IMR-90 (cell line): ENCODE measurements at regions not wholly inside any gene's neighbourhood (a gene's known extent, or its start where the extent isn't known, plus 50 kb on each side); places are given as distances from the start of the nearest gene placed in this dataset.

Experiments used
- ATAC-seq: fragments of 200-7000 bp; cut with Tn5 transposase; 2 replicates; pipeline ENCODE4 v1.9.1; 2020; ENCODE audit warnings: low read depth, mild to moderate bottlenecking, moderate library complexity
- BruUV-seq: library from RNA; stranded (reverse); fragments of 400-500 nt; replicated peaks from 2 replicates; lab custom pipeline; 2021; lab: Mats Ljungman, UMichigan
- CTCF ChIA-PET: fragments of 300-600 bp; formaldehyde crosslinking; extraction: SDS; loops from one replicate; lab custom pipeline; 2021; ENCODE audit warnings: antibody characterized with exemption; lab: Yijun Ruan, JAX
- POLR2A ChIA-PET: fragments of 300-600 bp; sonication (Branson Sonifier 250); formaldehyde crosslinking; loops from one replicate; lab custom pipeline; 2022; ENCODE audit warnings: antibody characterized with exemption; ENCODE audit not compliant: unreplicated experiment; lab: Charles Lee
- DNase-seq: peaks from one replicate; pipeline ENCODE4 v3.0.0; 2013
- H2AFZ ChIP-seq: replicated peaks from 2 replicates; pipeline ENCODE3; 2013; ENCODE audit warnings: low read length, mild to moderate bottlenecking; ENCODE audit not compliant: poor library complexity
- H2AK5ac ChIP-seq: 2 replicates; pipeline ENCODE4 v1.6.1; 2013; ENCODE audit warnings: low read depth, low read length, inconsistent platforms
- H2AK9ac ChIP-seq: replicated peaks from 2 replicates; pipeline ENCODE3; 2013; ENCODE audit warnings: mild to moderate bottlenecking, low read depth, low read length, moderate library complexity; ENCODE audit not compliant: poor library complexity
- H2BK120ac ChIP-seq: 2 replicates; pipeline ENCODE4 v1.6.1; 2013; ENCODE audit warnings: low read depth, low read length, inconsistent platforms
- H2BK15ac ChIP-seq: 3 replicates; pipeline ENCODE4 v1.6.1; 2013; ENCODE audit warnings: low read depth, low read length, inconsistent platforms
- H2BK20ac ChIP-seq: 2 replicates; pipeline ENCODE4 v1.6.1; 2013; ENCODE audit warnings: low read depth, mild to moderate bottlenecking, inconsistent platforms, low read length, moderate library complexity
- H2BK5ac ChIP-seq: 2 replicates; pipeline ENCODE4 v1.6.1; 2013; ENCODE audit warnings: mild to moderate bottlenecking, low read depth, low read length, inconsistent platforms; ENCODE audit not compliant: poor library complexity, severe bottlenecking
- H3K14ac ChIP-seq: replicated peaks from 2 replicates; pipeline ENCODE4 v1.6.1; 2013; ENCODE audit warnings: low read depth, low read length, inconsistent platforms
- H3K18ac ChIP-seq: 2 replicates; pipeline ENCODE4 v1.6.1; 2013; ENCODE audit warnings: low read depth, low read length, control low read depth
- H3K23ac ChIP-seq: 2 replicates; pipeline ENCODE4 v1.6.1; 2013; ENCODE audit warnings: low read depth, low read length, inconsistent platforms
- H3K27ac ChIP-seq: 2 replicates; pipeline ENCODE4 v1.5.1; 2013; ENCODE audit warnings: mild to moderate bottlenecking, control low read depth, low read length; ENCODE audit not compliant: insufficient read depth
- H3K27me3 ChIP-seq: 2 replicates; pipeline ENCODE4 v1.6.1; 2013; ENCODE audit warnings: low read length; ENCODE audit not compliant: control insufficient read depth, insufficient read depth
- H3K36me3 ChIP-seq: 2 replicates; pipeline ENCODE4 v1.6.1; 2013; ENCODE audit warnings: low read length, mixed read lengths; ENCODE audit not compliant: control insufficient read depth, insufficient read depth
- H3K4ac ChIP-seq: 2 replicates; pipeline ENCODE4 v1.6.1; 2013; ENCODE audit warnings: low read depth, low read length, inconsistent platforms
- H3K4me1 ChIP-seq: 2 replicates; pipeline ENCODE4 v1.6.1; 2013; ENCODE audit warnings: low read length, mixed read lengths; ENCODE audit not compliant: control insufficient read depth, insufficient read depth
- H3K4me2 ChIP-seq: 2 replicates; pipeline ENCODE4 v1.6.1; 2013; ENCODE audit warnings: low read depth, mild to moderate bottlenecking, control low read depth, low read length, moderate library complexity
- H3K4me3 ChIP-seq: 2 replicates; pipeline ENCODE4 v1.5.1; 2013; ENCODE audit warnings: low read depth, mild to moderate bottlenecking, control low read depth, low read length, moderate library complexity; ENCODE audit not compliant: insufficient read depth
- H3K56ac ChIP-seq: 2 replicates; pipeline ENCODE4 v1.6.1; 2013; ENCODE audit warnings: low read length, inconsistent platforms; ENCODE audit not compliant: insufficient read depth; ENCODE audit errors: extremely low read depth
- H3K79me1 ChIP-seq, 2 experiments: 2 replicates each; pipeline ENCODE4 v1.6.1; 2013; ENCODE audit warnings: low read length in 2 of 2, inconsistent platforms in 1 of 2, low read depth in 1 of 2
- H3K9ac ChIP-seq: 2 replicates; pipeline ENCODE4 v1.6.1; 2013; ENCODE audit warnings: low read depth, low read length, control low read depth
- H3K9me1 ChIP-seq: 2 replicates; pipeline ENCODE4 v1.6.1; 2013; ENCODE audit warnings: low read length, inconsistent platforms; ENCODE audit not compliant: insufficient read depth
- H3K9me3 ChIP-seq: 2 replicates; pipeline ENCODE4 v1.6.1; 2013; ENCODE audit warnings: low read length; ENCODE audit not compliant: control insufficient read depth, insufficient read depth
- H4K20me1 ChIP-seq: 2 replicates; pipeline ENCODE4 v1.6.1; 2013; ENCODE audit warnings: low read length, inconsistent platforms; ENCODE audit not compliant: insufficient read depth
- H4K5ac ChIP-seq: 2 replicates; pipeline ENCODE4 v1.6.1; 2013; ENCODE audit warnings: mild to moderate bottlenecking, low read depth, low read length, control low read depth
- H4K8ac ChIP-seq, 2 experiments: 2 replicates each; pipeline ENCODE4 v1.6.1; 2013; ENCODE audit warnings: low read depth in 2 of 2, low read length in 2 of 2, control low read depth in 1 of 2, inconsistent platforms in 1 of 2
- H4K91ac ChIP-seq: 2 replicates; pipeline ENCODE4 v1.6.1; 2013; ENCODE audit warnings: low read depth, low read length, inconsistent platforms; ENCODE audit not compliant: insufficient read depth
- BHLHE40 ChIP-seq: fragments of 150-350 bp; IDR thresholded peaks from 2 replicates; pipeline ENCODE4 v1.6.1; 2016; ENCODE audit warnings: mild to moderate bottlenecking, low read depth, low read length
- CEBPB ChIP-seq: IDR thresholded peaks from 2 replicates; pipeline ENCODE4 v1.6.1; 2012; ENCODE audit warnings: low read depth, low read length, improper control_type of control experiment
- MAFK ChIP-seq: IDR thresholded peaks from 2 replicates; pipeline ENCODE4 v1.6.1; 2012; ENCODE audit warnings: low read depth, low read length, improper control_type of control experiment
- MAZ ChIP-seq: IDR thresholded peaks from 2 replicates; pipeline ENCODE4 v1.6.1; 2012; ENCODE audit warnings: low read depth, mild to moderate bottlenecking, low read length, improper control_type of control experiment, moderate library complexity, borderline replicate concordance
- MXI1 ChIP-seq: IDR thresholded peaks from 2 replicates; pipeline ENCODE4 v1.6.1; 2012; ENCODE audit warnings: low read depth, mild to moderate bottlenecking, low read length, moderate library complexity, borderline replicate concordance
- RFX5 ChIP-seq: IDR thresholded peaks from 2 replicates; pipeline ENCODE4 v1.8.0; 2012; ENCODE audit warnings: low read depth, mild to moderate bottlenecking, low read length, moderate library complexity
- WGBS, 2 experiments: methylation state at CpG; one replicate each; pipeline versions ENCODE4 v1.1.5 to v1.1.7; 2013; ENCODE audit warnings: missing lambda C conversion rate in 2 of 2; ENCODE audit not compliant: insufficient read length in 1 of 2; ENCODE audit errors: extremely low coverage in 2 of 2; 5-methylcytosine and 5-hydroxymethylcytosine counted together
- dilution Hi-C: fragments of 300-500 bp; cut with HindIII; formaldehyde crosslinking; loops from one replicate; pipeline ENCODE4 v1.14.3; 2018; ENCODE audit warnings: low sequenced_read_pairs; ENCODE audit not compliant: unreplicated experiment
- in situ Hi-C: fragments of 300-500 bp; cut with MboI; formaldehyde crosslinking; loops from 3 replicates; pipeline ENCODE4 v1.14.3; 2019; ENCODE audit warnings: low sequenced_read_pairs, inconsistent platforms, mixed read lengths
- intact Hi-C: fragments of 100-400 bp; cut with micrococcal nuclease; formaldehyde crosslinking; loops from 2 replicates; pipeline ENCODE4 v1.10.0; 2022

GRCh38 chr2:100642425-100642824, 79.6 kb downstream of the PDCL3 start:
- H3K23ac ChIP-seq = no peak overlapping the region
- H4K91ac ChIP-seq = no peak overlapping the region
- BruUV-seq = no TSS peak
- H3K9ac ChIP-seq = no peak overlapping the region
- in situ Hi-C loops (no loop called here), dilution Hi-C loops (no loop called here), intact Hi-C loops (no loop called here)
- H4K8ac ChIP-seq = no peak overlapping the region
- peaks cover 3% of the 10 kb centered on the region; the same call in 1 of the 2 replicates for H3K9me3 ChIP-seq
- H4K5ac ChIP-seq = no peak overlapping the region
- ChIA-PET CTCF (no interaction called here), POLR2A (no interaction called here)
- ATAC-seq (no peak), DNase-seq (no peak)
- no peaks in the 10 kb centered on the region for H3K4me1 ChIP-seq
- no peak overlapping the region for H2BK15ac ChIP-seq
- no peak overlapping the region for H3K4me3 ChIP-seq
- H2AFZ ChIP-seq = no peak overlapping the region
- H3K9me1 ChIP-seq = no peaks in the 10 kb centered on the region
- H3K4ac ChIP-seq = no peak overlapping the region
- H2AK9ac ChIP-seq = no peak overlapping the region
- no peak overlapping the region for H3K14ac ChIP-seq
- no peak overlapping the region for H2BK120ac ChIP-seq
- TF ChIP-seq MXI1 (no peak), MAFK (no peak), MAZ (no peak), BHLHE40 (no peak), RFX5 (no peak), CEBPB (no peak)
- H3K79me1 ChIP-seq = no peaks in the 10 kb centered on the region
- WGBS, 2 experiments = 66% methylated on average over 4 of the region's 8 CpGs; no CpG with 5 or more reads in 1 of the 2 experiments
- no peak overlapping the region for H2BK5ac ChIP-seq
- H3K56ac ChIP-seq = no peak overlapping the region
- no peaks in the 10 kb centered on the region for H4K20me1 ChIP-seq
- H3K18ac ChIP-seq = no peak overlapping the region
- H3K4me2 ChIP-seq = no peak overlapping the region
- peaks cover 49% of the 10 kb centered on the region for H3K27me3 ChIP-seq
- no peaks in the 10 kb centered on the region for H3K36me3 ChIP-seq
- no peak overlapping the region for H3K27ac ChIP-seq
- no peak overlapping the region for H2BK20ac ChIP-seq
- no peak overlapping the region for H2AK5ac ChIP-seq
